ENCODE measurements at regions not wholly inside any gene's neighbourhood (a gene's known extent, or its start where the extent isn't known, plus 50 kb on each side); places are given as distances from the start of the nearest gene placed in this dataset. TPM values are rescaled to one million over a fixed set of nuclear protein-coding genes. Genes with fewer than 3 reads are reported as not detected.

Small RNA genes lying in the stretch of these regions (small RNA-seq; reads per million reads assigned to genes)
- gene MIR548A1 (not detected), gene RNA5SP205 (not detected), gene RNU6-801P (not detected)
